ES-I3 (cell line): ENCODE measurements at regions not wholly inside any gene's neighbourhood (a gene's known extent, or its start where the extent isn't known, plus 50 kb on each side); places are given as distances from the start of the nearest gene placed in this dataset.
"Not testable (repeated sequence)": the region's sequence is repeated elsewhere in the genome, so short reads cannot be mapped to it uniquely, and the experiment has no call there.

Source experiments
- H3K36me3 ChIP-seq: 2 replicates; pipeline ENCODE4 v1.6.1; 2013; ENCODE audit warnings: mild to moderate bottlenecking, low read length, control low read depth, moderate library complexity; ENCODE audit not compliant: insufficient read depth
- H3K4me1 ChIP-seq: 2 replicates; pipeline ENCODE4 v1.6.1; 2013; ENCODE audit warnings: mild to moderate bottlenecking, control low read depth, low read length; ENCODE audit not compliant: insufficient read depth
- H3K9ac ChIP-seq: 2 replicates; pipeline ENCODE4 v1.6.1; 2013; ENCODE audit warnings: low read depth, mild to moderate bottlenecking, low read length, moderate library complexity
- H3K9me3 ChIP-seq: 2 replicates; pipeline ENCODE4 v1.6.1; 2013; ENCODE audit warnings: mild to moderate bottlenecking, low read length, moderate library complexity; ENCODE audit not compliant: control insufficient read depth, insufficient read depth

DNA sequence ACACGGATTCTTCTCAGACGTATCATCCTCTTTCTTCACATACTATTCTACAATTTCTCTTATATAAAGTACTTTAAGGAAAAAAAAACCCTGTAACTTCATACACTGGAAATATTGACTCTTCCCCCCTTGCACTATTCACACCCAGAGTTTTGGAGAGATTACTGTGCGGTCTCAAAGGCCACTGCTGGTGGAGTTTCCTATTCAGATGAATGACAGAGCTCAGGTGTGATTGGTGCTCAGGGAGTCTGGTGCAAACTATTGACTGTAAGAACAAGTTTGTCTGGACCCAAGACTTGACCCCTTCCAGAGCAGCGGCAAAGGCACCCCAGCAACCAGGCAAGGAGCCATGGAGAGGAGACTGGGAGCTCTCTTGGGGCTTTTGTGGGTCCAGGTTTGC is 187.5 kb upstream of the OR4E1 start:
- Histone ChIP-seq H3K9ac (no peak overlapping the region), H3K4me1 (no peaks in the 10 kb centered on the region), H3K9me3 (no peaks in the 10 kb centered on the region), H3K36me3 (no peaks in the 10 kb centered on the region)

DNA sequence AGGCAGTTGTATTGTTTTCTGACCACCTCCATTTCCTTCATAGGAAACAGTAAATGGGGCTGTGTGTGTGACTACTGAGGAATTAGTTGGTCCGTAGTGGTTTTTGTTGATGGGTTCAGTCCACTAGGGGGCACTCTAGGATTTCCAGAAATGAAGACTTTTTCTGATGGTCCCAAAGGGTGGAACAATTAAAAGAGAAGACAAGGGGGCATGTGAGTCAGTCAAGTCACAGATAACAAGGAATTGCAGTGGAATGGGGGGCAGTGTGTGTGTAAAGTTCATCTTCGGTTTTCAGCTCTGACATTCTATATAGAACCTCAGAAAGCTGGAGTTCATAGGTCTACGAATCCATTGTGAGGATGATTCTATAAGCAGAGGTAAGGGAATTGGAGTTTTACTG is 186.6 kb upstream of the OR4E1 start:
- H3K9me3 ChIP-seq: no peaks in the 10 kb centered on the region
- H3K9ac ChIP-seq: no peak overlapping the region
- no peaks in the 10 kb centered on the region for H3K4me1 ChIP-seq
- no peaks in the 10 kb centered on the region for H3K36me3 ChIP-seq

DNA sequence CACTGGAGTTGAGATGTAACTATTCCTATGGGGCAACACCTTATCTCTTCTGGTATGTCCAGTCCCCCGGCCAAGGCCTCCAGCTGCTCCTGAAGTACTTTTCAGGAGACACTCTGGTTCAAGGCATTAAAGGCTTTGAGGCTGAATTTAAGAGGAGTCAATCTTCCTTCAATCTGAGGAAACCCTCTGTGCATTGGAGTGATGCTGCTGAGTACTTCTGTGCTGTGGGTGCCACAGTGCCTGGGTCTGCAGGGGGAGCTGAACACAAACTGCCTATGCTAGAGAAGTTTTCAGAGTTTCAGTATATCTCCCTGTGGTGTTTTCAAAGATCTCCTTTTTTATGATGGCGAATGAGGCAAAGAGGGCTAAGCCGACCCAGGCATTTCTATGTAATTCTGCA is 179.2 kb upstream of the OR4E1 start:
- Histone ChIP-seq H3K36me3 (no peaks in the 10 kb centered on the region), H3K9me3 (no peaks in the 10 kb centered on the region), H3K4me1 (no peaks in the 10 kb centered on the region), H3K9ac (no peak overlapping the region)

DNA sequence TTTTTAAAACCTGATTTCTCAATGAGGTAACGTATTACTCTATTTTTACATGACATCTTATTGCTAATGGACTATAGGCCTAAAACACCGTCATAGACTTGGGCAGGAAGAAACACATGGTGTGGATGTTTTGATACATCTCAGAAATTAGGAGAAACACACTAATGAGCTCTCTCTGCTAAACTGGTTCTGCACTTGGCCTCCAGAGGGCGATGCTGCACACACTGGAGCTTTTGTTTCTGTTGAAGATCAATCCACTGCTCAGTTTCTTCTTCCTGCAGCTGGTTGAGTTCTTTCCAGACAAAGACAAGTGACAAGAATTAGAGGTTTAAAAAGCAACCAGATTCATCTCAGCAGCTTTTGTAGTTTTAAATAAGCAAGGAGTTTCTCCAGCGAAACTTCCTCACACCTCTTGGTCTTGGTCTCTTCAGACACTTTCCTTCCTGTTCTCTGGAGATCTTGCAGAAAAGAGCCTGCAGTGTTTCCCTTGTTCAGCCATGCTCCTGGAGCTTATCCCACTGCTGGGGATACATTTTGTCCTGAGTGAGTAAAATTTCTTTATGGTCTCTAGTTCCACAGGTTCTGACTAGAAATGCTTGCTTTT is 178.5 kb upstream of the OR4E1 start:
- Histone ChIP-seq H3K4me1 (no peaks in the 10 kb centered on the region), H3K9me3 (no peaks in the 10 kb centered on the region), H3K9ac (no peak overlapping the region), H3K36me3 (no peaks in the 10 kb centered on the region)

DNA sequence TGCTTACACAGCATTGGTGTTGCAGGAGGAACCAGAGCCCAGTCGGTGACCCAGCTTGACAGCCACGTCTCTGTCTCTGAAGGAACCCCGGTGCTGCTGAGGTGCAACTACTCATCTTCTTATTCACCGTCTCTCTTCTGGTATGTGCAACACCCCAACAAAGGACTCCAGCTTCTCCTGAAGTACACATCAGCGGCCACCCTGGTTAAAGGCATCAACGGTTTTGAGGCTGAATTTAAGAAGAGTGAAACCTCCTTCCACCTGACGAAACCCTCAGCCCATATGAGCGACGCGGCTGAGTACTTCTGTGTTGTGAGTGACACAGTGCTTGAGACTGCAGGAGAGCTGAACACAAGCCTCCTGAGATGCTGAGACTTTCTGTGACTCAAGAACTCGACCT is 173.3 kb upstream of the OR4E1 start:
- H3K9ac ChIP-seq, H3K4me1 ChIP-seq, H3K36me3 ChIP-seq, H3K9me3 ChIP-seq: not testable (repeated sequence)

DNA sequence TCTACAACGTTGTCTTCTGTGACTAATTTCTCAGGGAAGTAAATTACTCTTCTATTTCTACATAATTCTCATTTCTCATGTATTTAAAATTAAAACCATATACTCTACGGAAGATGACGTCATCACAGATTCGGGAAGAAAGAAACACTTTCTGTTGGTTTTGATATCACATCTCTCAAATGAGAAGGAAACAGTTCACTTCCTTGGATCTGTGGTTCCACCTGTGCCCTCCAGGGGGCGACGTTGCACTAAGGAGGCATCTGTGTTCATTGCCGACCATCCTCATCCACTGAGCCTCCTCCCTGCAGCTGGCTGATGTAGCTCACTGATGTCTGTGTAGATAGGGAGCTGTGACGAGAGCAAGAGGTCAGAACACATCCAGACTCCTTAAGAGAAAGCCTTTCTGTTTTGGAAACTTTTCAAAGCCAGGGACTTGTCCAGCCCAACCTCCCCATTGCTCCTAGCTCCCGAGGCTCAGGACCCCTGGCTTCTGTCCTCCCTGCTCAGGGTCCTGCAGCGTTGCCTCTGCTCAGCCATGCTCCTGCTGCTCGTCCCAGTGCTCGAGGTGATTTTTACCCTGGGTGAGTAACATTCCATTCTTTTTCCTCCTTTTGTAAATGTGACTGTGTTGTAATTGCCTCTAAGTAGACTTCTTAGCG is 172.7 kb upstream of the OR4E1 start:
- Histone ChIP-seq H3K9ac (no peak overlapping the region; the same call in 1 of the 2 replicates), H3K9me3 (no peaks in the 10 kb centered on the region), H3K4me1 (no peaks in the 10 kb centered on the region), H3K36me3 (no peaks in the 10 kb centered on the region)

DNA sequence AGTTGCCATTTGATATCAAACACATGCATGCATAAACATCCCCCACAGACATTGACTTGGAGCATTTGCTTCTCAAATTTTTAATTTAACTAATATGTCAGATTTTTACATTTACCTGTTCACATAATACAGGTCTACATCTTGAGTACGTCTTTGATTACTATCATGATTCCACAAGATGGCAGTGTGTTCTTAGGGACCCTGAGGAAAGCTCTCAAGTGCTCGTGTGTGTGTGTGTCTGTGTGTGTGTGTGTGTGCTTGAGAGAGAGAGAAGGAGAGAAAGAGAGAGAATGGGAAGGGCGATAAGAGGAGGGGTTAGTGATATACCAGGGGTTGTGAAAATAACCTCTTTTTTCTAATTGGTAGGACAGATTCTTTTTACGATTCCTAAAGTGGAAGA is 167.1 kb upstream of the OR4E1 start:
- Histone ChIP-seq H3K36me3 (no peaks in the 10 kb centered on the region), H3K9ac (no peak overlapping the region), H3K4me1 (no peaks in the 10 kb centered on the region), H3K9me3 (no peaks in the 10 kb centered on the region)

DNA sequence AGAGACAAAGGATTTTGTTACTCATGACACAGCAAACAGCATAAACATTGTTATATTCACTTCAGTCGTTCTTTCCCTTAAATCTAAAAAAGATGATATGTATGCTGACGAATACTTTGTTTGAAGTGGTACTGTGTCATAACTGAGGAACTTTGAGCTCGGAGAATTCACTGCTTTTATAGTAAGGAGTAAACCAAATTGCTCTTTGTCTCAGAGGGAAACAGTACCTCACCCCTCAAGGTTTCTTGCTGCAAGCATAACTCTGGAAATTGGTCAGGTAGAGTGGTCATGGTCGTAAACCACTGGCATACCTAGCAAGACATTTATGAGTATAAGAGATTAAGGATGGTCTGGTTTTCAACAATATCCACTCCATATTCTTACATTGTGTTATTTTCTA is 160.2 kb upstream of the OR4E1 start:
- Histone ChIP-seq H3K9ac (no peak overlapping the region), H3K9me3 (no peaks in the 10 kb centered on the region)

DNA sequence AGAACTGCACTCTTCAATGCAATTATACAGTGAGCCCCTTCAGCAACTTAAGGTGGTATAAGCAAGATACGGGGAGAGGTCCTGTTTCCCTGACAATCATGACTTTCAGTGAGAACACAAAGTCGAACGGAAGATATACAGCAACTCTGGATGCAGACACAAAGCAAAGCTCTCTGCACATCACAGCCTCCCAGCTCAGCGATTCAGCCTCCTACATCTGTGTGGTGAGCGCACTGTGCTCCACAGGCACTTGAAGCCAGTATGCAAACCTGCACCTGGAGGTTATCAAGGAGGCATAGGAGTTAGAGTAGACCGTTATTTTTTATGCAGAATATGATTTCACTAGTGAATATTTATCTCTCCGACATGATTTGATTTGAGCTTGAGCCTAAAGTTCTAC is 152.2 kb upstream of the OR4E1 start:
- Histone ChIP-seq H3K9me3 (no peaks in the 10 kb centered on the region), H3K9ac (no peak overlapping the region), H3K36me3 (no peaks in the 10 kb centered on the region), H3K4me1 (no peaks in the 10 kb centered on the region)

More for the DNA sequence above, 160.2 kb upstream of the OR4E1 start:
- Histone ChIP-seq H3K4me1 (no peaks in the 10 kb centered on the region), H3K36me3 (no peaks in the 10 kb centered on the region)

DNA sequence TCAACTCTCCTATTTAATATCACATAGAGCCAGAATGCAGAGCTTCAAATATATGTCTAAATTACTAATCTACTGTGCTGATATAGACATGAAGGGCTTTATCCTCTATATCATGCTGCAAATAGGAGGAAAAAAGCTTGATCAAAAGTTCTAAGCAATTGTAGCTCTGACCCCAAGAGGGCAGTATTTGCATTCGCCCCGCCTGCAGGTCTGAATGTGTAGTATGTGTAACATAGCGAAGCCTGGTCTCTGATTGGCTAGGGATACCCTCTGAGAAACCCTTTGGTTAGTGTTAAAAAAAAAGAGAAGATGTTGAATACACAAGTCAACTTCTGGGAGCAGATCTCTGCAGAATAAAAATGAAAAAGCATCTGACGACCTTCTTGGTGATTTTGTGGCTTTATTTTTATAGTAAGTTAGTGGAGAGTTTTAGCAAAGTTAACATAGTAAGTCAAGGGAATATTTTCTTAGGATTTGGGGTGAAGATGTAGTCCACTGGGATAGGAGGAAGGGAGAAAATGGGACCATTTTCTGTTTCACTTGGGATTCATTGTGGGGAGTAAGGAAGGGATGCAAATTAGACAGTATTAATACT is 151.6 kb upstream of the OR4E1 start:
- H3K9me3 ChIP-seq: no peaks in the 10 kb centered on the region
- H3K36me3 ChIP-seq: no peaks in the 10 kb centered on the region
- H3K4me1 ChIP-seq: no peaks in the 10 kb centered on the region
- no peak overlapping the region for H3K9ac ChIP-seq

DNA sequence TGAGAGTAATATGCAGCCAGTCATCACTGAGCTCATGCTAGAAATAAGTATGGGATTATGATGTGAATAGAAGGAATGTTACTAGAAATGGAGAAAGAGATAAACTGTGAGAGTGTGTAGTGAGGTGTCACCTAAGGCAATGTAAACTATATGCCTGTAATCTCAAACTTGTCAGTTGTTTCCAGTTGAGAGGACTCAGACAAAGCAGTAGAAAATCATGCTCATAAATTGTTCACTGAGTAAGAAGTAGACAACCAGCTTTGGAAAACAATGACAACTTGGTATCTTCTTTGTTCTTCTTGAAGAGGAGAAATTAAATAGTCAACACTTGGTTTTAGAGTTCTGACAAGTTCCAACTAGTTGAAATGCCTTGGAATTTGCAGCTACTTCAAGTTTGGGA is 148.5 kb upstream of the OR4E1 start:
- Histone ChIP-seq H3K4me1 (no peaks in the 10 kb centered on the region), H3K9ac (no peak overlapping the region), H3K9me3 (no peaks in the 10 kb centered on the region), H3K36me3 (no peaks in the 10 kb centered on the region)

DNA sequence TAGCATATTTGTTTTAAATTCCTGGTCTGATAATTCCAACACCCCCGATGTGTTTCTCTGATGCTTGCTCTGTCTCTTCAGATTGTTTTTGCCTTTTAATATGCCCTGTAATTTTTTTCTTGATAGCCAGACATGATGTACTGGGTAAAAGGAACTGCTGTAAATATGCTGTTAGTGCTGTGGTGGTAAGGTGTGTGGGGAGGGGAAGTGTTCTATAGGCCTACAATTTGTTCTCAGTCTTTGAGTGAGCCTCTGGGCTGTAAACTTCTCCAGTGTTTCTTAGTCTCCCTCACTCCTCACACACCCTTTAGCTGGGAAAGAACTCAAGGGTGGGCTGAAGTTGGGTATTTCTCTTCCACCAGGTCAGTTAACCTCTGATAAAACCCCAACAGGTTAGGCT is 147.0 kb upstream of the OR4E1 start:
- 0 out of 2 replicates have a peak, but pooled peaks cover 4% of the 10 kb centered on the region for H3K9me3 ChIP-seq
- no peaks in the 10 kb centered on the region for H3K4me1 ChIP-seq
- H3K9ac ChIP-seq: no peak overlapping the region
- H3K36me3 ChIP-seq: no peaks in the 10 kb centered on the region

DNA sequence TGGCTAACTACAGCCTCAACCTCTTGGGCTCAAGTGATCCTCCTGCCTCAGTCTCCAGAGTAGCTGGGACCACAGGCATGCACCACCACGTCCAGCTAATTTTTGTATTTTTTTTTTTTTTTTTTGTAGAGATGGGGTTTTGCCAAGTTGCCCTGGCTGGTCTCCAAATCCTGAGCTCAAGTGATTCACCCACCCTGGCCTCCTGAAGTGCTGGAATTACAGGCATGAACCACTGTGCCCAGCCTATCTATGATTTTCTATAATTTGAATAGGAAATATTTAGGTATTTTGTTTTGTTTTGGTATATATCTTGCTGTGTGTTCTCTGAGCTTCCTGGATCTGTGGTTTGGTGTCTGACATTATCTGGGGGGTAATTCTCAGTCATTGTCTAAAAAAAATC is 146.3 kb upstream of the OR4E1 start:
- not testable (repeated sequence) for H3K9ac ChIP-seq, H3K4me1 ChIP-seq, H3K36me3 ChIP-seq, H3K9me3 ChIP-seq

DNA sequence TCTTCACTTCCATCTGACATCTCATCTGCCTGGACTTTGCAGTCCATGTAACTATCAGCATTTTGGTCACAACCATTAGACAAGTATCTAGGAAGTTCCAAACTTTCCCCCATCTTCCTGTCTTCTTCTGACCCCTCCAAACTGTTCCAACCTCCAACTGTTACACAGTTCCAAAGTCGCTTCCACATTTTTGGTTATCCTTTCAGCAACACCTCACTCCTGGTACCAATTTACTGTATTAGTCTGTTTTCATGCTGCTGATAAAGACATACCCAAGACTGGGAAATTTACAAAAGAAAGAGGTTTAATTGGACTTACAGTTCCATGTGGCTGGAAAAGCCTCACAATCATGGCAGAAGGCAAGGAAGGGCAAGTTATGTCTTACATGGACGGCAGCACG is 143.4 kb upstream of the OR4E1 start:
- H3K36me3 ChIP-seq, H3K9ac ChIP-seq, H3K9me3 ChIP-seq, H3K4me1 ChIP-seq: not testable (repeated sequence)

DNA sequence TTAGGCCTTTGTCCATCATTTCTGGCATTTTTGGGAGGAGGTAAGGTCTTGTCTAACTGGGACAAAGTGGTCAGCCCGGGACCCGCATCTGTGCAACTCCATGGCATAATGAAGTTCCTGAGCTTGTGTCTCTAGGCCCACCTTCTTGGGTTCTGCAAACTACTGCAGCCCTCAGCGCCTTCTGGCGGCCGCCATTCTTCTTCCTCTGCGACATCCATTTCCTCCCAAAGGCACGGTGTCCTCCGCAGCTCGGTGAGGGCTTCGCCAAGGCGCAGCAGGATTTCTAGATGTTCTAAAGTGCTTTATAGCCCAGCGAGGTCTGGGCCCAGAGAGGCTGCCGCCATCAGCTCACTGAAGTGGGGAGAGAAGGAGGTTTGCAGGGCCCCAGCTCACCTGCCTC is 134.4 kb upstream of the OR4E1 start:
- Histone ChIP-seq H3K4me1 (no peaks in the 10 kb centered on the region), H3K9me3 (no peaks in the 10 kb centered on the region; the same call in 1 of the 2 replicates), H3K9ac (no peak overlapping the region), H3K36me3 (no peaks in the 10 kb centered on the region)
